ENCODE measurements at regions not wholly inside any gene's neighbourhood (a gene's known extent, or its start where the extent isn't known, plus 50 kb on each side); places are given as distances from the start of the nearest gene placed in this dataset.
A peak's percentile ranks its signal among the peaks of the same experiment; 100 is the strongest.

DNA sequence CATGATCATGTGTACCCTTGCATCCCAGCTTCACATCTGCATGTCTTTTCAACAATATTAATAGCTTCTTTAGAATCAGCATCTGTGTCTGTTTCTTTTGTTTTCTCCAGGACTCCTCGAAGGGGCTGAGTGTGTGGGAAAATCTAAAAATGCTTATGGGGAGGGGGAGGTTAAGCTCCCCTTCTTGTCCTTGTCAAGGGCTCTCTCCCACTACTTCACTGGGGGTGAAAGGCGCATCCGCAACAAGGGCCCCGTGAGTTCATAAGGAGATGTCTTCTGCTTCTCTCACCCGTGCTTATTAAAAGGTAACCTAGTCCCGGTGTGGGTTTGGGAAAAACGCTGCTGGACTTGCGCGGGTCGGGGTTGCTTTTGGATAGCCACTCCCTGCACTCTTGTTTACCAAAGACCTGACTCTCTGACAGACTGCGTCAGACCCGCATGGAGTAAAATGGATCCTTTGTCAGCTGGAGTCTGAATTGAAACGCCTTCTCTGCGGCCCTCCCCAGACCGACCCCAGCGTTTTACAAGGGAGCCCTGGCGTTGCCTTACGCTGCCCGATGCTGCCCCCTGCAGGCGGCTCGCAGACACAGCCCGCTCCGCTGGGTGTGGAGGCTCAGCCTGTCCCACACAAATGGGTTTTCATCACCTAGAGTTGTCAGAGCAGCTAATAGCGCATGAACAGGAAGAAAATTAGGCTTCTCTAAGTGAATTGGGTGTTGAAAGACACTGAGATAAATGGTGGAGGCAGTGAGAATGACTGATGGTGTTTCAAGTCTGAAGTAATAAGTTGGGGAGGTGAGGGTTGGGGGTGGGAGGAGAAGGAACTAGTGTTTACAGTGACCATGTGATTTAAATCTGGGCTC lies 53.8 kb downstream of the IER5 start:
- peak; percentile 91 to 92 for DNase-seq (ENCODE audit: low read depth in 2 of 2)

DNA sequence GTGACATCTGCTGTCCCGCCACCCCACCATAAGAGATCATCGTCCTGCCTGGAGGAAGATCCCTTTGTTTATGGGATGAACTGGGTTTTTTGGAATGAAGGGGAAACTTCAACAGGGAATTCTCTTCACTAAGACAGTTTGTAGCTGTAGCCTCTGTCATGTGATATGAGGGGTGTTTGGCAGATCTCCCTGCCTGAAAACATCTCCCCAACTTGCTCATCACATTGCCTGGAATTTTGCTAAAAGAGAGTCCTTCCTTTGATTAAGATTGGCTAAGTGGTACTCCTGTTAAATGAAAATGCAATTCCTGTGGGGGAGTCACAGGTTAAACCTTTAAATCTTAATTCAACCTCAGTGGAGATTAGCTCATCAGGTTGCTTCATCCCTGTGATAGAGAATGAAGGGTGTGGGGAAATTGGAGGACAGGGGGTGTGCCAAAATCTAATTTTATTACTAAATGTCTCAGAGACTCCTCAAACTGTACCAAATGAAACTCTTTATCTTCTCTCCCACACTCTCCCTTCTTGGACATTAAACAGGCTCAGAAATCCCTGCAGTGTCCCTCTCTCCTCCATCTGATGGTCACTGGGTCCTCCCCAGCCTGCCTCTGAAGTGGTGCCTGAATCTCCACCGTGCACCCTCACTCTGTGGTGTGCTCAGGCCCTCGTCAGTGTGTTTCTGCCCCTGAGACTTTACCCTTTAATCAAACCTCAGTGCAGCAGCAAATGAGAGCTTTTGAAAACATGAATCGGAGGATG lies 54.8 kb downstream of the IER5 start:
- no peak for DNase-seq (ENCODE audit: low read depth in 2 of 2)

DNA sequence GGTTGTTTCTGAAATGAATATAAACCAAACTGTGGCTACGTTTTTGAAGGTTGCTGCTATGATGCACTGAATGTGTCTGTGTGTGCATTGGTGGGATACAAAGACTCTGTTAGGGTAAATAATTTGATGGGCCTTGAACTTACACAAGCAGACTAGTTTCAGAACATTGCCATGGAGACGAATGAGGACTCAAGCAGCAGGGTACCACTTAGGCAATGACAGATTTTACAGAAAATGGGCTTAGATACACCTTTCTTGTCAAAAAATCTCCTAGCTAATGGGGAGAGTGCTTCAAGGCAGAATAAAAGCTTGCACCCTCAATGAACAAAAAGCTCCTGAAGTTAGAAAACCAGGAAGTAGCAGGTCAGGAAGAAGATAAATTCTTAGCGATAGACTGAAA lies 55.7 kb downstream of the IER5 start:
- DNase-seq (ENCODE audit: low read depth in 2 of 2): no peak

DNA sequence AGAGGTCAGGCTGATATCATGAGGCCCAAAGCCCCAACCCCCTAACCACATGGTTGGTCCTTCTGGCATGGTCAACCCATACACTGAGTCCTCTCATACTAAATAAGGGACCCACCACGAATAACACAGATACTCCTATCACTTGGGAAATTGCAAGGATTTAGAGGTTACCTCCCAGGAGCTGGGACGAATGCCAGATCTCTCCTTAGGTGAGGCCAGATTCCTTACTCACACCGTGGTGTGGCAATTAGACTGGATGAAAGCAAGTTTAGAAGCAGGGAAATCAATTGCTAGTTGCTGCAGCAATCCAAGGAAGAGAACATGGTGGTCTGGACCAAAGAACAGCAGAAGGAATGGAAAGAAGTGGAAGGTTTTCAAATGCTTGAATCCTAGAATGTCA lies 60.1 kb downstream of the IER5 start:
- DNase-seq (ENCODE audit: low read depth in 2 of 2): no peak

DNA sequence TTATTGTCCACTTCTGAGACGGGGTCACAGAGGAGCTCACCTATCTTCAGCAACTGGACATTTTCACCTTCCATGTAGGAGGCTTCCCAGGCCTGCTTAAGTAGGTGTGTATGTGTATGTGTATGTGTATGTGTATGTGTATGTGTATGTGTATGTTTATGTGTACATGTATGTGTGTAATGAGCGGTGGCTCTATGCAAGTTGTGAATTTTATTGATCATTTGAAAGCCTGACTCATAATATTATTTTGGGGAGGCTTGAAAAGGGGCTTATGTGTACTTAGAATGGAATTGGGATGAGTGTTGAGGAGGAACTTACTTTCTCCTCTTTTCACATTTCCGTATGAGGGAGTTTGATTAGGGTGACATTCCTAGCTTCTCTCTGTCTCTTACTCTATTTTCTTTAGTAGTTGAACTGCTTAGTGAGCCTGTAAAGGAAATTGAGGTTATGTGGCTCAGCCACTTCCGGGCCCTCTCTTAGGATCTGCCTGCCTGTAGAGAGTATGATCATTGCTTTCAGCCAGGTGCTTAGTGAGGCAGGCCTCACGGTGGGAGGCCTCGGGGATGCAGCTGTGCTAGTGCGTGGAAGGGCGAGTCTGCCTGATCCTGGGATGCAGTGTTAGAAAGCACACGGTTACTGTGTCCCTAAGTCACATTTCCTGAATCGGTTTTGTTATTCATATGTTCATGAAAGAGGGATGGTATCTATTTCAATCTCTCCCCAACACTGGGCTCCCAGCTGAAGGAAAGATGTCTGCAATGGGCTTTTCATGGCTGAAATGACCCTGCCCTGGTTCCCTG lies 61.0 kb downstream of the IER5 start:
- DNase-seq (ENCODE audit: low read depth in 2 of 2): peak in 1 of 2 donors; percentile 44

DNA sequence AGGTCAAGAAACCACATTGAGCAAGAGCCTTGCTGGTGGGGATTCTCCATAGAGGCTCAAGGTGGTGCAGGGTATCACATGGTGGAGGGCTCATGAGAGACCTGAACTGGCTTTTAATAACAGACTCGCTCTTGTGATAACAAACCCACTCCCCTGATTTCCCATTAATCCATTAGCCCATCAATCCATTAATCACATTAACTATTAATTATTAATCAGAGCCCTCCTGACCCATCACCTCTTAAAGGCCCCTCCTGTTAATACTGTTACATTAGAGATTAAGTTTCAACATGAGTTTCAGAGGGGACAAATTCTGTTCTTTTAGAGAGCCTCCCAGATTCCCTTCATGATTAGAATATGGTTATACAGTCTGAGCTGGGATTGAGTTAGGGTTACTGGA lies 61.8 kb downstream of the IER5 start:
- DNase-seq (ENCODE audit: low read depth in 2 of 2): no peak

DNA sequence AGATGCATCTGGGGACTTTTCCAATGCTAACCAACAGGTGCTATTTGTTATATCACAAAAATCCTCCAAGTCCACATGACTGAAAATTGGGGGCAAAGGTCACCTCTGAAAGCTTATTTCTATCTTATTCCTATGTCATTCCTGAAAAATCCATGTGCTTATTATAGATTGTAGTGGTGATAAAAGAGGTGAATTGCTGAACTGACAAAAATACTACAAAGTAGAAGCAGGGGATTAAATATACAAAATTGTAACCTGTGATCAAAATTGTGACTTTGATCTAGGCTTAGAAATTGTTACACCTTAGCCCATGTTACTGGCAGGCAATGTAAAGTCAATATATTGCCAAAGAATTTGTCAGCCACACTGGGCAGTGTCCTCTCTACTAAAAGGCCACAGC lies 62.3 kb downstream of the IER5 start:
- DNase-seq (ENCODE audit: low read depth in 2 of 2): no peak

DNA sequence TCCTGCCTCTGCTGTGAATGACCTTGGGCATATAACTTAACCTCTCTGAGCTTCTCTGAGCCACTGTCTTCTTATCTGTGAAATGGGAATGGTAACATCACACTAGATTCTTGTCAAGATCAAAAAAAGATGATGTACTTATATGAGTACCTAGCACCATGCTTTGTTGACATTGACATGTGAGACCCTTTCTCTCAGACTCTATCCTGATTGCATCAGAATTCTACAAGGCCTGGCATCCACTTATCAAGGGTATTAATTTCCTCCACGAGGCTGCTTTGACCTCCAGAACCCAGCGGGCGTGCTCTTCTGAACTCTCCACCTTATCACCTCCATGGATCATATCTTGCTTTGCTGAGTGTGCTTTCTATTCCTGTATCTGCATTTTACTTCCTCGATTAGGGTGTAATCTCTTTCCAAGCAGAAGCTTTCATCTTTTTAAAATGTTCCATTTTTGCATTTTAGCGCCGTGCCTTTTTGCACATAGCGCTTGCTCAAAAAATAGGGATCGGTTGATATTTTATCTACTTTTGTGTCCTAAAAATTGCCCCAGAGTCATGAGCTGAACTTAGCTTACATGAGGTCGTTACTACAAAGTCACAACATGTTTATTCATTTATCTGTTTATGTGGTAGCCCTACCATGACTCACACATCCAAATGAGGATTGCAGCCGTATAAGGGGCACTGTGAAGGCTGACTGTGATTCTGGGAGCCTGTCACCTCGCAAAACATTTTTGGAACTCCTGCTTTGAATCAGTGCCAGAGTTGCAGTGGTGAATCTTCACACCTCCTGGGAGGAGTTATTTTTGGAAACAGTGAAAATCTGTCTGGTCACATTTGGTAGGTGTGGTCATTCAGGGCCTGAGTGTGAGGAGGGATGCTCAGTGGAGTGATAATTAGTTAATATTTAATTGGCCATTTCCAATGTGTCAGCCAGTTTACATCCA lies 63.2 kb downstream of the IER5 start:
- no peak for DNase-seq (ENCODE audit: low read depth in 2 of 2)

DNA sequence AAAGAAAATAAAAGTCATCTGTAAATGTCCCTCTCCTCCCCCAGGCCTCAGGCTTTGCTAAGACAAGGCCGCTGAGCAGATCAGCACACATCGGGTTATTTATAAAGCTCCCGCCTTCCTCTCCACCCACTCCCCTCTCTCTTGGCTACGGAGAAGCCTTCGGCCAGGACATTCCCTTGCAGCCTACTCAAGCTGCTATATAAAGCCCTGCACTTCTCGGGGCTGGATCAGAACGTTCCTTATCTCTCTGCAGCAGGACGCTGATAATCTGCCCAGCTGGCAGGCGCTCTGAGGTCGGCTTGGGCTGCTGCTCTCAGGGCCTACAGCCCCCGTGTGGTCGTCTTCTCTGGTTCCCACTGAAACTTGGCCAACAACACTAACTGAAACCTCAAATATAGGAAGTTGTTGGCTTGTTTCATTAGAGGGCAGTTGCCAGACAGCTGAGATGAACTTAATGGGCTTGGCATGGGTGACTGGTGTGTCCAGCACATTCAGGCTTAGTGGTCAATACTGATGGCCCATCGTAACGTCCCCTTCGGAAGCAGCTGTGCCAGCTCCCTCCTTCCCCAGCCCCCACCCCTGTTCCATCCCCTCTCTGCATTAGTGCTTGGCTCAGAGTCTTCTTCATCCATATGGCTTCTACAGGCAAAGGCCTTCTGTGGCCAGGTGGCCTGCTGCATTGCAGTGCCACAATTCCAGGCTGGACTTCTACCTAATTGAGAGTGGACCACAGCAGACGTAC lies 64.6 kb downstream of the IER5 start:
- no peak for DNase-seq (ENCODE audit: low read depth in 2 of 2)

DNA sequence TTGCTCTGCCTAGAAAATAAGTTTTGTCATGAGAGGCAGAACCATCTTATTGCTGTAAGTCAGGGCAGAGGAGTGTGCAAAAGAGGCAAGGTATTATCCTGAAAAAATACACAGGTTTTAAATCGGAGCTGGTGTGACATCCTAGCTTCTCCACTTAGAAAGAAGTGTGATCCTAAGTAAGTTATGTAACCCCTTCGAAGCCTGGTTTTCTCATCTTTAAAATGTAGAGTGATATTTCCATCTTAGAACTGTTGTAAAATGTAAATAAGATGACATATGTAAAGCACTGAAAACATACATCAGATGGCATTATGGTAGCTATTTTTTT lies 65.1 kb downstream of the IER5 start:
- no peak for DNase-seq (ENCODE audit: low read depth in 2 of 2)

DNA sequence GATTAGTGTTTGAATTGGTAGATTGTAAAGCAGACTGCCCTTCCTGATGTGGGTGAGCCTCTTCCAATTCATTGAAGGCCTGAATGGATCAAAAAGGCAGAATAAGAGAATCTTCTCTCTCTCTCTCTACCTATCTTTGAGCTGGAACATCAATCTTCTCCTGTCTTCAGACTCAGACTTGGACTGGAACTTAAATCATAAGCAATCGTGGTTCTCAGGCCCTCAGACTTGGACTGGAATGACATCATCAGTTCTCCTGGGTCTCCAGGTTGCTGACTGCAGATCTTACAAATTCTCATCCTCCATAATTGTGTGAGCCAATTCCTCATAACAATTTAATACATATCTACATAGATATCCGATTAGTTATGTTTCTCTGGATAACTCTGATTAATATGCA lies 66.8 kb downstream of the IER5 start:
- DNase-seq (ENCODE audit: low read depth in 2 of 2): no peak

DNA sequence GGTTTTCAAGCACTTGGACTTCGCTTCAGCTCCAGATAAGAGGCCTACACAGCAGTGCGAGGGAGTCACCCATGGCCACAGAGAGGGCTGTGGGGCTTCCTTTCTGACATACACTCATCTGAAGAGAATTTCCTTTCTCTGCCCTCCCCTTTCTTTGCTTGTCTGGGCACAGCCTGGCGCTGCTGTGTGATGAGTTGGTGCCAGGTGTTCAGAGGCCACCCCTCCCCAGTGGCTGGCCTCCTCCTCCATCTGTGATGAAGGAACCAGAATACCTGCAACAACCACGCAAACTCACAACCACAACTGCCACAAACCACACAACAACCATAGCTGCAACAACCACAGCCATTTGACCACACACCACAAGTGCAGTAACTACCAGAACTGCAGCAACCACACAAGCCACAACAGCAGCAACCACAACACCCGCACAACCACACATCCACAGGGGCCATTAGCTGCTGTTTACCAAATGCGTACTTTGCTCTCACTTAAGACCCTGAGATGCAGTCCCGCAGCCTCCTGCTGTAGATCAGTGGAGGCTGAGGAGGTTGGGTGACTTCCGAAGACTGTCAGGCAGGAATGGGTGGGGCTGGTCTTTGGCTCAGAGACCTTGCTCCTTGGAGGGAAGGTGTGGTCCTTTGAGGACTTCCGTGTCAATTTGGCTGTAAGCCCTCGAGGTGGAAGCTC lies 71.1 kb downstream of the IER5 start:
- DNase-seq (ENCODE audit: low read depth in 2 of 2): peak in 1 of 2 donors; percentile 35

DNA sequence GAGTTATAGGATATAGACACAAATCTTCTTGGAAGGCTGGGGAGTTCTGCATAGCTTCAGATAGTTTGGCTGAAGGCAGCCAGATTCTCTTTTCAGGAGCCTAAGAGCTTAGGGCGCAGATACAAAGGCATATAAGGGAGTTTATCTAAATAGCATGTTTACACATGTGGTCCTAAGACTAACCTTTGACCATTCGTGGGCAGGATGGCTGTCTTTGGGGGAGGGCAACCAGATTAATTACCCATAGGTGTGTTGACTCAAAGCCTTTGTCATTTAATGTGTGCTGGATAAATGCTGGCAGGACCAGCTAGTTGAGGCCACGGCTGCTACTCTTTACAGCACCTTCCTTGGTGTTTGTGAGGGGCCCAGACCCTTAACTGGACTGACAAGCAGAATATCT lies 71.8 kb downstream of the IER5 start:
- DNase-seq (ENCODE audit: low read depth in 2 of 2): no peak

DNA sequence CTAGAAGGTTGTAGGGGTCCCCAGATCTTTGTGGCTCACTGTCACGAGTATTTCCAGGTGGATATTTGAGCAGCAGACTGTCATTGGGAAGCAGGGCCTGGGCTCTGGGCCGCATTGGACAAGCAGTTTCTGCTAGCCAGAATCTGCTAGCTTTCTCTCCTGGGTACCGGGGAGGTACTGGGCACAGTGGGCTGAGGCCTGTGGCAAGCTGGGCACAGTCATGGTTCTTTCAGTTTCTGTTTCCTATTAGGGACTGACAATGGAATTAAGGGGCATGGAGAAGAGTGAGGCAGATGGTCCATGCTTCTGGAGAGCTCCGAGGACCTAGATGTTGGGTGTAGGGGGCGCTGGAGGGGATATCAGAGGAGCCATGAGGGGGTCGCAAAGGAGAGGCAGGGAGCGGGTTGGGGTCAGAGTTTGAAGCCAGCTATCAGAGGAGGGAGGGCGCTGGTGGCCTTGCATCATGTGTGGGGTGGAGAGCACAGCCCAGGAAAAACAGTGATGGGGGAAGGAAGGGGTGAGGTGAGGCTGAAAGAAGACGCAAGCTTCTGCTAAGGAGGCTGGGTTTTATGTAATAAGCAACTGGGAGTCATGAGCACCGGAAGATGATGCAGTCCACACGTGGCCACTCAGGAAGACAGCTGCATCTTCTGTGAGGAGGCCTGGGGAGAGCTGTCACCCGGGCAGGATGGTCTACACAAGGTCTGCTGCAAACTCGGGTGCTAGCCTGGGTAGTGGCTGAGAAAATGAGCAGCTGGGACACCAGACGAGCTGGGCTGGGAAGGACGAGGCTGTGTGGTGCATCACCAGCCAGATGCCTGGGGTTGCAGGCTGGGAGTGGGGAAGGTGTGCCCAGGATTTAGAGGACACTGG lies 72.7 kb downstream of the IER5 start:
- no peak for DNase-seq (ENCODE audit: low read depth in 2 of 2)

DNA sequence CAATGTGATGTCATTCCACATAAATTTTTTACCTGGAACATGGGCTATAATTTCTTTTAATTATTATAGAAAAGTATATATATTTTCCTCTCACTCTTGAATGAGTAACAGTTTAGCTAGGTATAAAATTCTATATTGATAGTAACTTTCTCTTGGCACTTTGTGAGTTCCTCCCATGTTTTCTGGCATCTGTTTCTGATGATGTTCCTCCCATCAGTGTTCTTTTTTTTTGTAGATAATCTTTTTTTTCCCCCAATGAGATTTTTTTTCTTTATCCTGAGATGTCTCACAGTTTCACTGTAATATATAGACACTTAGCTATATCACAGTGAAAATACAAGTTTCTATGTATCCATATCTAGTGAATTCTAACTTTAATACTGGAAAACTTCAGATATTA lies 75.2 kb downstream of the IER5 start:
- no peak for DNase-seq (ENCODE audit: low read depth in 2 of 2)

DNA sequence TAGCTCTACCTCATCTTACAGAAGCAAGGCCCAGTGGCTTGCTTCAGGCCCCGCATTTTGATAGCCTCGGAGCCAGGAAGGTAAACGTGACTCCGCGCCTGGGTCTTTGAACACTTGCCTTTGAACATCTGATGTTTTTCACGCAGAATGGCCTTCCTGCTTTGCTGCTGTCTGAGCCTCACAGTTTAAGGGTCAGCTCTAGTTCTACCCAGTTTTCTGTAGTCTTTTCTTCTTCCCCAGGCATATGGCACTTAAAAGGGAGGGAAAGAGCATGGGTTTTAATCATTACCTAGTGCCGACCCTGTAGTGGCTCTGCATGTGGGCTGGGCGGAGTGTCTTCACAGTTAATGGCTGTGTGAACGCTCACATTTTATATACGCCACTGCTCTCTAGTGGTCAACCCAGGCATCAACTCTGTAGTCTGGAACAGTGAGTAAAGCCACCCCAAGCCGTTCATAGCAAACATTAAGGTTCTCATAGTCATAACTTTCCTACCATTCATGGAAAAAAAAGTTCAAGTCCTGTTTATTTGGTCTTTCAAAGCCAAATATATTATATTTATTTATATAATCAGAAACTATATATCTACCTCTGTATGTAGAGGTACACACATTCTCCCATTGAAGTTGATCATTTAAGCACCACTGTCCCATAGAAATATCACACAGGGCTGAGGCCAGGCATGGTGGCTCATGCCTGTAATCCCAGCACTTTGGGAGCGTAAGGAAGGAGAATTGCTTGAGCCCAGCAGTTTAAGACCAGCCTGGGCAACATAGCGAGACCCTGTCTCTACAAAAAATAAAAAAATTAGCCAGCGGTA lies 78.1 kb downstream of the IER5 start:
- DNase-seq (ENCODE audit: low read depth in 2 of 2): peak; percentile 59 to 60

DNA sequence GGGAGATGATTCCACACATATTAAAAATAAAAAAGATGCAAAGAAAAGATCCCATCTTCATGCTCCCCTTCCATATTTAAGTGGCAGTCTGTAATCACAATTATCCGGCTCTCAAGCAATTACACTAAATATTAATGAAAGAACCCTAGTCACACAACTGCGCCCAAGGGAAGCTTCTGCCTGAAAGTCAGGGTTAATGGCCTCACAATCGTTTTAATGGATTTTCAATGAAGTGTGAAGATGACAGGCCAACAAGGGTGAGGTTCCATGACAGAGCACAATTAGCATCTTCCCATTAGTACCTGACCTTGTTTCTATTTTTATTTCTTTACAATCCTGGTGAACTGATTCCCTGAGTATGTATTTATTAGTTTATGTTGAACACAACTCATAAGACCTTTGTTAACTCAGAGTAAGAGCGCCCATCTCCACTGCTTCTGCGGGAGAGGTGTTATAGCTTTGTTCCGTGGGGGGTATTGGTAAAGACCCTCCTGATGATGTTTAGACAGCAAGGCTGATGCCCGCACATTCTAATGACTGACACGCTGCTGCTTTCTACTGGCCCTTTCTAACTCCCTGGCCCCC lies 80.9 kb downstream of the IER5 start:
- DNase-seq (ENCODE audit: low read depth in 2 of 2): no peak

DNA sequence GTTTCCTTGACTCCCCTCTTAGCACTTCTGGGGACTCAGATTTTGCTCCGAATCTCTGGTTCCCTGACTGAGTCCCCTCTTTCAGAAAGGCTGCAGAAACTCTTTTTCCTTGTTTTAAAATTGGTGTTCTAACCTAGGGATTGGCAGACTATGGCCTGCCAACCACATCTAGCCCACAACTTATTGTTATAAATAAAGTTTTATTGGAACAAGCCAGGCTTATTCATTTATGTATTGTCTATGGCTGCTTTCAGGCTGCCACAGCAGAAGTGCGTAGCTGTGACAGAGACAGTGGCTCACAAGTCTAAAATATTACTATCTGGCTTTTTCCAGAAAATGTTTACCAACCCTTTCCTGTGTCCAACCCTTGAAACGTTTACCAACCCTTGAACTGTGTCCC lies 81.7 kb downstream of the IER5 start:
- no peak for DNase-seq (ENCODE audit: low read depth in 2 of 2)
